Vagina (tissue), 2 donors: ENCODE measurements at regions not wholly inside any gene's neighbourhood (a gene's known extent, or its start where the extent isn't known, plus 50 kb on each side); places are given as distances from the start of the nearest gene placed in this dataset.

Experiments
- POLR2A ChIP-seq, 2 donors: fragments of 450-650 bp; IDR thresholded peaks; one replicate each; pipeline ENCODE4 v1.6.1; 2017; ENCODE audit warnings: antibody characterized with exemption in 2 of 2, mild to moderate bottlenecking in 2 of 2, moderate library complexity in 2 of 2
- POLR2AphosphoS5 ChIP-seq, 2 donors: sonication (generic); formaldehyde crosslinking; IDR thresholded peaks; one replicate each; pipeline ENCODE4 v1.9.0; 2017; ENCODE audit warnings: antibody characterized with exemption in 2 of 2, mild to moderate bottlenecking in 2 of 2, low read depth in 1 of 2; ENCODE audit not compliant: insufficient read depth in 1 of 2
- TF ChIP-seq, protein P1 (sequence below), 3 experiments: fragments of 450-650 bp in 2 of 3; fragments of 200-600 bp in 1 of 3; sonication (generic) in 1 of 3; IDR thresholded peaks; one replicate each; pipeline ENCODE4 v1.5.1; 2017 to 2019; ENCODE audit warnings: antibody characterized with exemption in 3 of 3, mild to moderate bottlenecking in 2 of 3, moderate library complexity in 2 of 3

DNA sequence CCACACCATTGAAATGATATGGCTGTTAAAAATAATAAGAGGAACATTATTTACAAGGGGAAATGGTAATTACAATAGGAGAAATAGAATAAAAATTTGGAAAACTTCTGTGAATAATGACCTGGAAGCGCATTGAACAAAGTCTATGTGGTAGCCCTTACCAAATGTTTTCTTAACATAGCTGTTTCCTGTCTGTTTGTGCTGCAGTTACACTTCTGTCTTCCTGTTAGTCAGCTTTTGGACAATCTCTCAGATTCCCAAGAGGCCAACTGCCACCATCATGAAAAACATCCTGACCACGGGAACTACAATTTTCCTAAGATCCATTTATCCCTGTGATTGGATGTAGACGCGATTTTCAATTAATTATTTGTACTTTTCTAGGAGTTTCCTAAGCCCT is 754.4 kb upstream of the MARCKS start:
- TF ChIP-seq, protein P1, sequence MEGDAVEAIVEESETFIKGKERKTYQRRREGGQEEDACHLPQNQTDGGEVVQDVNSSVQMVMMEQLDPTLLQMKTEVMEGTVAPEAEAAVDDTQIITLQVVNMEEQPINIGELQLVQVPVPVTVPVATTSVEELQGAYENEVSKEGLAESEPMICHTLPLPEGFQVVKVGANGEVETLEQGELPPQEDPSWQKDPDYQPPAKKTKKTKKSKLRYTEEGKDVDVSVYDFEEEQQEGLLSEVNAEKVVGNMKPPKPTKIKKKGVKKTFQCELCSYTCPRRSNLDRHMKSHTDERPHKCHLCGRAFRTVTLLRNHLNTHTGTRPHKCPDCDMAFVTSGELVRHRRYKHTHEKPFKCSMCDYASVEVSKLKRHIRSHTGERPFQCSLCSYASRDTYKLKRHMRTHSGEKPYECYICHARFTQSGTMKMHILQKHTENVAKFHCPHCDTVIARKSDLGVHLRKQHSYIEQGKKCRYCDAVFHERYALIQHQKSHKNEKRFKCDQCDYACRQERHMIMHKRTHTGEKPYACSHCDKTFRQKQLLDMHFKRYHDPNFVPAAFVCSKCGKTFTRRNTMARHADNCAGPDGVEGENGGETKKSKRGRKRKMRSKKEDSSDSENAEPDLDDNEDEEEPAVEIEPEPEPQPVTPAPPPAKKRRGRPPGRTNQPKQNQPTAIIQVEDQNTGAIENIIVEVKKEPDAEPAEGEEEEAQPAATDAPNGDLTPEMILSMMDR (IDR thresholded peaks at IDR 0.05): no peak
- TF ChIP-seq POLR2AphosphoS5 (IDR thresholded peaks at IDR 0.05; ENCODE audit: insufficient read depth in 1 of 2, low read depth in 1 of 2) (no peak), POLR2A (IDR thresholded peaks at IDR 0.05) (no peak)
